ENCODE measurements at regions not wholly inside any gene's neighbourhood (a gene's known extent, or its start where the extent isn't known, plus 50 kb on each side); places are given as distances from the start of the nearest gene placed in this dataset.

DNA sequence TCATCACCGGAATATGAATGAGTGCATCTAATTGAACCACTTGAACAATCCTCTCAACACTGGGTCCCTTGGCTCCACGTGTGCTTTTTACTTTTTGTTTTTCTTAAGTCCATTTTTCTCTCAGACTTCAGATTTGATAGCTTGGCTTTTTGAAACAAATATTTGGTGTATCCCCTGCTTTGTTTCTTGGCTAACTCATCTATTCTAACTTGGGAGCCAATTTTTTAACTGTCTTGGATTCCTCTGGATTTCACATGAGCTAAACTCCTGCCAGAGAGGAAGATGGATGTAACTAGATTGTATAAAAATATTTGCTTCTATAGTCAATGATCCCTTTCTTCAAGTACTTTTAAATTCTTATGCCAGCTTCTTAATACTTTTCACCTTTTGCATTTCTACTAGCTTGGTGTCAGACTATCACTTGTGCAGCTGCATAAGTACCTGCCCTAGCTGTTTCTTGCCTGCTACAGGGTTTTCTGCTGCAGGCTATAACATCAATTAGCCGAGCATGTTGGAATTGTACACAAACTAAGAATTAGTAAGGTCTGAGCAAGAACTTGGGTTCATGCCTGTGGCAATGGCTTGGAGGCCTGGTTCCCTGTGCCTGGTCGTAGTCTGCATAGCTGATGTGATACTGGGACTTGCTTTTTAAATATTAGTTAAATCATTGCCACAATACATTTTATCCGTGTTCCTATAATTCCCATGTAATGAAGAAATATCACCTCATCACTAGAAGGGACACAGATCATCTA lies 281.5 kb downstream of the EN1 start:
- no peak for DNase-seq (ENCODE audit: low read depth in 2 of 2)

DNA sequence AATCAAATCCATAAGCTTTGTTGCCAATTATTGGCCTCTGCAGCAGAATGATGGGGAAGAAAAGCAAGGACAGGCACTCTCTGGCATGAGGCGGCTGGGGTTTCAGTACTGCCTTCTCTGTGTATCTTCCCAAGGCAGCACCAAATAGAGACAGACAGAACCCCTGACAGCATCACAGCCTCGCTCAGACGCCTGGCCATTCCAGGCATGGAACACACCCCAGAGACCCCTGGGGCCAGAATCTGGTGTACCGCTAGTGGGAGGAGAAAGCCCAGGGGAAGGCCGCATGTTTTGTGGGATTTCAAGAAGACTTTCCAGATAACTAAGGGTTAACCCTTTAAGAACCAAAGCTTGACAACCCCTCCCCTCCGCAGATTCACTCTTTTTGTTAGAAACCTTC lies 282.1 kb downstream of the EN1 start:
- no peak for DNase-seq (ENCODE audit: low read depth in 2 of 2)

GRCh38 chr2:118562144-118562543 lies 285.3 kb downstream of the EN1 start:
- no peak for DNase-seq (ENCODE audit: low read depth in 2 of 2)

DNA sequence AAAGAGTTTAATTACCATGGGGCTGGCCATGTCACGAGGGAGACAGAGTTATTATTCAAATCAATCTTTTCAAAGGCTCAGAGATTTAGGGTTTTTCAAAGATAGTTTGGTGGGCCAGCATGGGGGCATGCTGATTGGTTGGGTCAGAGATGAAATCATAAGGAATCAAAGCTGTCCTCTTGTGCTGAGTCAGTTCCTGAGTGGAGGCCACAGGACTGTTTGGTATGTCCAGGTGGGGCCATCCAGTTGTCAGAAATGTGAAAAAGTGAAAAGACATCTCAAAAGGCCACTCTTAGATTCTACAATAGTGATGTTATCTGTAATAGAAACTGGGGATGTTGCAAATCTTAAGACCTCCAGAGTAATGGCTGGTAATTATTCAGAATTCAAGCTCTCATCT lies 288.6 kb downstream of the EN1 start:
- no peak for DNase-seq (ENCODE audit: low read depth in 2 of 2)

GRCh38 chr2:118557791-118558190 lies 289.7 kb downstream of the EN1 start:
- no peak for DNase-seq (ENCODE audit: low read depth in 2 of 2)

- DNase-seq (ENCODE audit: low read depth in 2 of 2) = no peak
Observed at GRCh38 chr2:118557016-118557415, 290.4 kb downstream of the EN1 start.

GRCh38 chr2:118554616-118555015 lies 292.8 kb downstream of the EN1 start:
- no peak for DNase-seq (ENCODE audit: low read depth in 2 of 2)

GRCh38 chr2:118549503-118549902 lies 297.9 kb downstream of the EN1 start:
- DNase-seq (ENCODE audit: low read depth in 2 of 2) = no peak

DNA sequence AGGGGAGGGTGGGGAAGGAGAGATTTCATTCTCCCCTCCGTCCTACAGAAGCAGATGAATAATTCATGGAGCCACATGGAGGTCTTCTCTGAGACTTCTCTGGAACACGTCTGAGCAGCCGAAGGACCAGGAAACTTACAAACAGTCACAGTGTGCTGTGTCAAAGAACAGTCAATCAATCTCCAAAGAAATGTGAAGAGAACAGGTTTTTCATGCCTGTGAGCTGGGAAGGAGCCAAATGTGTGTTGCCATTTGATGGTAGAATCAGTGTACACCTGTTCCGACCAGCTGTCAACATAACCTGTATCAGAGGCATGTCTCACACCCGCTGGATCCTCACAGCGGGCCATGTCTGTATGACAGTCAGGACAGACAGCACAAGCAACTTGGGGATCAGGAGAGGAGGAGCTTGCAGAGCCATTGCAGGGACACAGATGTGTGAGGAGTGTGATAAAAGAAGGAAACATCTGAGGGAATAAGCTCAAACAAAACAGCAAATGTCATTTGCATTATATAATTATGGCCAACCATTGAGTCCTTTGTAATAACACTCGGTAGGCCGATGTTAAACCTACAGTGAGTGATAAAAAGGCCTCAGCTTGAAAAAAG lies 298.5 kb downstream of the EN1 start:
- DNase-seq (ENCODE audit: low read depth in 2 of 2) = no peak

GRCh38 chr2:118539290-118539689 lies 308.2 kb downstream of the EN1 start:
- no peak for DNase-seq (ENCODE audit: low read depth in 2 of 2)

GRCh38 chr2:118536306-118536705 lies 311.1 kb downstream of the EN1 start:
- DNase-seq (ENCODE audit: low read depth in 2 of 2) = no peak

- no peak for DNase-seq (ENCODE audit: low read depth in 2 of 2)
Observed at GRCh38 chr2:118535818-118536212, 311.6 kb downstream of the EN1 start.

DNA sequence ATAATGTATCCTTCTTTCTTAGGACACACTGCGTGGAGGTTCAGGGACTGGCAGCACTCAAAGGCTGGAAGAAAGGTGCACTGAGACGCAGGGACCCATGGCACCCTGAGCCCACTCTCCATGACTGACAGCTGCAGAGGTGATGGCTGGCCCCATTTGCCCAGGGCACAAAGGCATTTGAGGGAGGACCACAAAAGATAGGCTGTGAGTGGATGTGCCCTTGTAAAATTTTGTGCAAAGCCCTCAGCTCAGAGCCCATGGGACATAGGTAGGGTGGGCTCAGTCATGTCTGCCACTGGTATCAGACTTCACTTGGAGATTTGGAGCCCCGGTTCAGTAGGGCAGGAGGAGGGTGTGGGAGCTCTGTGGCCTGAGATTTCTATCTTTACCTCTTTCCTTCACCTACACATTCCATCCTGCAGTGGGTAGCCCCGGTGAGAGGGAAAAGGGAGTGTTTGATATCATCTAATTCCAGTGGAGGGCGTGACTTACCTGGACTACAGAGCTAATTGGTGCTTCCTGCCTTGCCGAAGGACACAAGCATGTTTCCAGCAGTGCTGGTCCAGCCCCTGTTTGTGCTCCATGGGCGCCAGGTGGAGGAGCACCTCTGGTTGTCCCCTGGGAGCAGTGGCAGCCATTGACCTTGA lies 312.2 kb downstream of the EN1 start:
- DNase-seq (ENCODE audit: low read depth in 2 of 2) = no peak

DNA sequence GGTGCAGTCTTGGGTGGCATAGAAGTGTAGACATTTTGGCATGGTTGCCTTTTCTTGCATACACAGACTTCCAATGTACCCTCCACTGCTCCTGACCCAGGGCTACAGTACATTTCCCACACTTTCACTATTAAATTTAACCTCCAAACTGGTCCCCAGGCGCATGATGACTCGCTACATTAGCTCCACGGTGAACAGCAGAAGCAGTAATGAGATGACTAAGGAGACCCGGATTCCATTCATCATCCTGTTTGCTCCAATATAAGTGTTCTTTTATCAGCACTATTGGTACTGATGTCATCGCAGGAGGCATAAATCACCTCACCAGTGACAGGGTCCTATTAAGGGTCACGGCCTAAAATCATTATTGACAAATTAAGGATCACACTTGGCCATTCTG lies 316.5 kb downstream of the EN1 start:
- no peak for DNase-seq (ENCODE audit: low read depth in 2 of 2)

- no peak for DNase-seq (ENCODE audit: low read depth in 2 of 2)
Observed at GRCh38 chr2:118529908-118530599, 317.4 kb downstream of the EN1 start.

GRCh38 chr2:118527571-118527970 lies 319.9 kb downstream of the EN1 start:
- DNase-seq (ENCODE audit: low read depth in 2 of 2) = no peak

DNA sequence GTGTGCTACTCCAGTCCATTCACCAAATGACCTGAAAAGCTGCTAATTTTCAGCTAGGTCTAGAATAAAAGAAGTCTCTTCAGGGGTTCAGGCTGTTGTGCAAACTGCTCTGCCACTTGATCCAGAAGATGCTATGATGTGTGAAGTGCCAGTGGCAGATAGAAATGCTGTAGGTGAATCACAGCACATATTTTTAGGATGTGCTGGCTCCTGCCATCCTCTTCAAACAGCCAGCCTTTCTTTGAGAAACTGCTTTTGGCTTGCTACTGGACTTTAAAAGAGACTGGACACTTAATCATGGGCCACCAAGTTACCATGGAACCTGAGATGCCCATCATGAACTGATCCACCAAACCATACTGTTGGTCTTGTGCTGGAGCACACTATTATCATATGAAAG lies 322.1 kb downstream of the EN1 start:
- no peak for DNase-seq (ENCODE audit: low read depth in 2 of 2)

DNA sequence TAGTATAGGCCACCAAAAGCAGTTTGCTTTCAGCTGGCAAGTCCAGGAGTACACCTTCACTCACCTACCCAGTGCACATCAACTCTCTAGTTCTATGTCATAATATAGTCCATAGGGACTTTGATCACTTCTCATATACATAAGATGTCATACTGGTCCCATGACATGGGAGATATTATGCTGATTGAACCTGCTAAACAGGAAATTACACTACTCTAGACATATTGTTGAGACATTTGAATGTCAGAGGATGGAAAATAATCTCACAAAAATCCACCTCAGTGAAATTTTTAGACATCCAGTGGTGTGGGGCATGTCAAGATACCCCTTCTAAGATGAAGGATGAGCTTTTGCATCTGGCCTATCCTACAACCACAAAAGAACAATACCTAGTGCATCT lies 322.5 kb downstream of the EN1 start:
- no peak for DNase-seq (ENCODE audit: low read depth in 2 of 2)

DNA sequence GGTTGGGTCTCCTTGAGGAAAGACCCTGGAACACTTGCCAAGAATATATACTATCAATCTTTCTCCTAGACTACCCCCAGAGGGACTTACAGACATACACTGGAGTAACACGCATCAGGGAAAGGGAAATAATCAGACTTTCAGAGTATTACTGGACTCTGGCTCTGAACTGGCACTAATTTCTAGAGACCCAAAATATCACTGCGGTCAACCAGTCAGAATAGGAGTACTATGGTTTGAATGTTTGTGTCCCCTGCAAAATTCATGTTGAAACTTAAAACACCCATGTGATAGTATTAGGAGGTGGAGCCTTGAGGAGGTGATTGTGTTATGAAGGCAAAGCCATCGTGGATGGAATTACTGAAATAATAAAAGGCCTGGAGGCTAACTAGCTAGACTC lies 323.7 kb downstream of the EN1 start:
- no peak for DNase-seq (ENCODE audit: low read depth in 2 of 2)

DNA sequence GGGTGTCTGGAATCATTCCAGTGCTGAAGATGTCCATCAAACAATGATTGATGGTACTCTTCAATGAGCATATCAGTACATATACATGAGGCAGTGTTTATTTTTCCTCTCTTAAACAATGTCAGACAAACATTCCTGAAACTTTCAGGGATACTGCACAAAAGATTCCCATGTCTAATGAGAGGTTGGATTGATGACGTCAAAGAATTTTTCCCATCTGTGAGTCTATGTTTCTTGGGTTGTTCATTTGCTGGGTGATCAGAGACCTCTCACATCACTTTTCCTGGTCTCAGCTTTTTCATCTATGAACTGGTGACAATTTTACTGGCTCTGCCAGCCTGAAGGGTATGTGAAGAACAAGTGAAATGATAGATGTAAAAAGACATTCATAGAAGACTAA lies 325.5 kb downstream of the EN1 start:
- no peak for DNase-seq (ENCODE audit: low read depth in 2 of 2)

- no peak for DNase-seq (ENCODE audit: low read depth in 2 of 2)
Observed at GRCh38 chr2:118521272-118521671, 326.2 kb downstream of the EN1 start.

GRCh38 chr2:118520246-118520645 lies 327.2 kb downstream of the EN1 start:
- no peak for DNase-seq (ENCODE audit: low read depth in 2 of 2)

GRCh38 chr2:118519511-118519910 lies 327.9 kb downstream of the EN1 start:
- DNase-seq (ENCODE audit: low read depth in 2 of 2) = no peak

Measured in stimulated activated CD8-positive, alpha-beta memory T cell treated with anti-CD3 and anti-CD28 coated beads, Interleukin-2, amount 100 ng/mL, for 1 hour (primary cell).